ENCODE measurements at regions not wholly inside any gene's neighbourhood (a gene's known extent, or its start where the extent isn't known, plus 50 kb on each side); places are given as distances from the start of the nearest gene placed in this dataset.

GRCh38 chr12:46507766-46508165 lies 135.2 kb upstream of the SLC38A2 start:
- H3K4me3 Mint-ChIP-seq: no peak overlapping the region
- ATAC-seq: no peak
- no peak for DNase-seq

GRCh38 chr12:46506961-46507360 lies 134.4 kb upstream of the SLC38A2 start:
- Mint-ChIP-seq H3K4me3 (no peak overlapping the region), H3K27ac (no peak overlapping the region), H3K27me3 (no peaks in the 10 kb centered on the region), H3K4me1 (peaks cover 9% of the 10 kb centered on the region), H3K36me3 (peaks cover 62% of the 10 kb centered on the region), H3K9me3 (ENCODE audit: low read depth) (peaks cover 45% of the 10 kb centered on the region)
- no peak for DNase-seq
- CTCF ChIA-PET: no interaction called here
- ATAC-seq: no peak

More at GRCh38 chr12:46507766-46508165, 135.2 kb upstream of the SLC38A2 start:
- H3K9me3 Mint-ChIP-seq (ENCODE audit: low read depth): peaks cover 49% of the 10 kb centered on the region
- peaks cover 7% of the 10 kb centered on the region for H3K4me1 Mint-ChIP-seq
- H3K36me3 Mint-ChIP-seq: peaks cover 63% of the 10 kb centered on the region
- CTCF ChIA-PET: no interaction called here
- H3K27me3 Mint-ChIP-seq: no peaks in the 10 kb centered on the region
- H3K27ac Mint-ChIP-seq: no peak overlapping the region

- Mint-ChIP-seq H3K4me3 (no peak overlapping the region), H3K9me3 (ENCODE audit: low read depth) (peaks cover 45% of the 10 kb centered on the region), H3K27me3 (no peaks in the 10 kb centered on the region), H3K4me1 (peaks cover 9% of the 10 kb centered on the region), H3K27ac (no peak overlapping the region), H3K36me3 (peaks cover 60% of the 10 kb centered on the region)
- DNase-seq: no peak
- no peak for ATAC-seq
- CTCF ChIA-PET: no interaction called here
Measured at GRCh38 chr12:46506198-46506597, 133.6 kb upstream of the SLC38A2 start.

DNA sequence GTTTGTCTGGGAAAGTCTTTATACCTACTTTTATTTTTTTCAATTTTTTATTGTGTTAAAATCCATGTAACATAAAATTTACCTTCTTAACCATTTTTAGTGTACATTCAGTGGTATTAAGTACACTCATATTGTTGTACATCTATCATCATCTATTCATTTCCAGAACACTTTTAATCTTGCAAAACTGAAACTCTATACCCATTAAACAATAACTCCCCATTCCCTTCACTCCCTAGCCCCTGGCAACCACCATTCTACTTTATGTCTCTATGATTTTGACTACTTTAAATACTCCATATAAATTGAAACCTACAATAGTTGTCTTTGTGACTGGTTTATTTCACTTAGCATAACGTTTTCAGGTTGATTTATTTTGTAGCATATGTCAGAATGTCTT lies 131.9 kb upstream of the SLC38A2 start:
- peaks cover 10% of the 10 kb centered on the region for H3K4me1 Mint-ChIP-seq
- ATAC-seq (no peak), DNase-seq (no peak)
- H3K4me3 Mint-ChIP-seq: no peak overlapping the region
- peaks cover 33% of the 10 kb centered on the region for H3K9me3 Mint-ChIP-seq (ENCODE audit: low read depth)
- CTCF ChIA-PET: interaction anchor here (1.0 kb wide), 1 partner anchor 12 kb away, joined by 3 read pairs; no protein-coding TSS in a partner anchor
- H3K27me3 Mint-ChIP-seq: no peaks in the 10 kb centered on the region
- H3K36me3 Mint-ChIP-seq: peaks cover 54% of the 10 kb centered on the region
- no peak overlapping the region for H3K27ac Mint-ChIP-seq

GRCh38 chr12:46503637-46504175 lies 131.1 kb upstream of the SLC38A2 start:
- peaks cover 33% of the 10 kb centered on the region for H3K9me3 Mint-ChIP-seq (ENCODE audit: low read depth)
- peaks cover 10% of the 10 kb centered on the region for H3K4me1 Mint-ChIP-seq
- no peak overlapping the region for H3K4me3 Mint-ChIP-seq

GRCh38 chr12:46500673-46501072 lies 128.1 kb upstream of the SLC38A2 start:
- CTCF ChIA-PET: no interaction called here
- ATAC-seq: no peak
- DNase-seq: no peak
- Mint-ChIP-seq H3K27ac (no peak overlapping the region), H3K9me3 (ENCODE audit: low read depth) (peaks cover 18% of the 10 kb centered on the region), H3K4me1 (peaks cover 6% of the 10 kb centered on the region), H3K4me3 (no peak overlapping the region), H3K27me3 (no peaks in the 10 kb centered on the region), H3K36me3 (peaks cover 34% of the 10 kb centered on the region)

More at GRCh38 chr12:46503637-46504175, 131.1 kb upstream of the SLC38A2 start:
- Mint-ChIP-seq H3K27me3 (no peaks in the 10 kb centered on the region), H3K36me3 (peaks cover 54% of the 10 kb centered on the region), H3K27ac (no peak overlapping the region)
- no peak for ATAC-seq
- CTCF ChIA-PET: interaction anchor here (1.0 kb wide), 1 partner anchor 13 kb away, joined by 3 read pairs; no protein-coding TSS in a partner anchor
- DNase-seq: no peak

- Mint-ChIP-seq H3K4me3 (no peak overlapping the region), H3K4me1 (peaks cover 6% of the 10 kb centered on the region), H3K9me3 (ENCODE audit: low read depth) (peaks cover 13% of the 10 kb centered on the region), H3K27me3 (no peaks in the 10 kb centered on the region), H3K27ac (no peak overlapping the region), H3K36me3 (peaks cover 28% of the 10 kb centered on the region)
- ATAC-seq (no peak), DNase-seq (no peak)
- CTCF ChIA-PET: no interaction called here
Measured at GRCh38 chr12:46499901-46500300, 127.3 kb upstream of the SLC38A2 start.

DNA sequence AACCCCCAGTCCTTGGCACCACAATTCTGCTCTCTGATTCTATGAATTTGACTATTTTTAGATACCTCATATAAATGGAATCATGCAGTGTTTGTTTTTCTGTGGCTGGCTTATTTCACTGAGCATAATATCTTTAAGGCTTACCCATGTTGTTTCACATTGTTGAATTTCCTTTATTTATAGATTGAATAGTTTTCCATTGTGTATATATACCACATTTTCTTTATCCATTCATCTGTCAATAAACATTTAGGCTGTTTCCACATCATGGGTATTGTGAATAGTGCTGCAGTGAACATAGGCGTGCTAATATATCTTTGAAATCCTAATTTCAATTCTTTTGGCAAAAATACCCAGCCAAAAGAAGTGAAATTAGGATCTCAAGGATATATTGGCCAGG lies 126.7 kb upstream of the SLC38A2 start:
- H3K9me3 Mint-ChIP-seq (ENCODE audit: low read depth): peaks cover 11% of the 10 kb centered on the region
- DNase-seq (no peak), ATAC-seq (no peak)
- no peak overlapping the region for H3K27ac Mint-ChIP-seq
- peaks cover 25% of the 10 kb centered on the region for H3K36me3 Mint-ChIP-seq
- no peak overlapping the region for H3K4me3 Mint-ChIP-seq
- H3K27me3 Mint-ChIP-seq: no peaks in the 10 kb centered on the region
- peaks cover 5% of the 10 kb centered on the region for H3K4me1 Mint-ChIP-seq
- CTCF ChIA-PET: no interaction called here

DNA sequence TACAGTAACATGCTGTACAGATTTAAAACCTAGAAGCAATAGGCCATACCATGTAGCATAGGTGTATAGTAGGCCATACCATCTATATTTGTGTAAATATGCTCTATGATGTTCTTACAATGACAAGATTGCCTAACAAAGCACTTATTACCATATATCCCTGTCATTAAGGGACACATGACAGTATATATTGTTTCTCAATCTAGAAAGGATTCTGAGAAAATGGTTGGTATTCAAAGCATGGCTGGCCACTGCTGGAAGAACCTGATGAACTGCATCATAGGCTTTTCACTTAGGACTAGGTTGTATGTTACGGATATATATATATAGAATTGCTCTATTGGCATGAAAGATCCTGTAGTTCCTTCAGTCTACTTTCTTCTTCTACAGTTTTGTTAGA lies 125.2 kb upstream of the SLC38A2 start:
- ATAC-seq (no peak), DNase-seq (no peak)
- no peak overlapping the region for H3K27ac Mint-ChIP-seq
- no peak overlapping the region for H3K4me3 Mint-ChIP-seq
- CTCF ChIA-PET: no interaction called here
- H3K4me1 Mint-ChIP-seq: peaks cover 2% of the 10 kb centered on the region
- no peaks in the 10 kb centered on the region for H3K27me3 Mint-ChIP-seq
- H3K9me3 Mint-ChIP-seq (ENCODE audit: low read depth): peaks cover 4% of the 10 kb centered on the region
- H3K36me3 Mint-ChIP-seq: peaks cover 17% of the 10 kb centered on the region

DNA sequence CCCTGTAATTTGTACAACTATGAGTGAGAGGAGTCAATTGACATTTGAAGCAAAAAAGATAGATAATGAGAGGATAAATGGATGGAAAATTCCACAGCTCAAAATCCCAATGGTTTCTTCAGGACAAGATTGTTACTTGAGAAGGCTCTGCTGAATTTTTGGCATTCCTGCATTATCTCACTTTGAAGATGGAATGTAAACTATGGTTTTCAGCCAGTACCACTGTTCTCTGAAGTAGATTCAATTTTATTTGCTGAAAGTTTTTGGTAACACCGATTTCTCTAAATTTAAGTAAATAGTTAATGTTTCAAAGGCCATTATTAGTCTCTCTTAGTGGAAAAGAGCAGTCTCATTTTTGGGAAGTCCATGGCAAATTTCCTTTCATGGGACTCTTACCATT lies 121.9 kb upstream of the SLC38A2 start:
- Mint-ChIP-seq H3K27me3 (no peaks in the 10 kb centered on the region), H3K36me3 (peaks cover 4% of the 10 kb centered on the region), H3K27ac (no peak overlapping the region), H3K9me3 (ENCODE audit: low read depth) (no peaks in the 10 kb centered on the region), H3K4me3 (no peak overlapping the region), H3K4me1 (no peaks in the 10 kb centered on the region)
- CTCF ChIA-PET: no interaction called here
- no peak for DNase-seq
- no peak for ATAC-seq

DNA sequence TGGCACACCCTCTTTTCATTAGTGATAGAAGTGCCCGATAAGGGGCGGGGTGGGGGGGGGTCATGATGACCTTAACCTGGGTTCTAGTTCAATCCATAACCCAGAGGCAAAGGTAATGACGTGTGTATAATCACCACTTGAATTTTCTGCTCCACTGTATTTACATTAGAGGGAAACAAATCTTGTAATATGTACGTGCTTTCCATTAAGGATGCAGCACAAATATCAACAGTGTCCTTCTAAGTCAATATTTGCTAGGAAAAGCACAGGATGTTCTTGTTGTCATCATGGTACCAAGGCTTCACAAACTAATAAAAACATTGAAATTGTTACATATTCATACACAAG lies 121.2 kb upstream of the SLC38A2 start:
- no peak for DNase-seq
- Mint-ChIP-seq H3K9me3 (ENCODE audit: low read depth) (no peaks in the 10 kb centered on the region), H3K4me3 (no peak overlapping the region), H3K36me3 (peaks cover 4% of the 10 kb centered on the region), H3K4me1 (no peaks in the 10 kb centered on the region), H3K27ac (no peak overlapping the region), H3K27me3 (no peaks in the 10 kb centered on the region)
- no peak for ATAC-seq
- CTCF ChIA-PET: no interaction called here

- Mint-ChIP-seq H3K27ac (no peak overlapping the region), H3K4me1 (no peaks in the 10 kb centered on the region), H3K36me3 (peaks cover 4% of the 10 kb centered on the region), H3K27me3 (no peaks in the 10 kb centered on the region), H3K9me3 (ENCODE audit: low read depth) (no peaks in the 10 kb centered on the region), H3K4me3 (no peak overlapping the region)
- CTCF ChIA-PET: no interaction called here
- DNase-seq (no peak), ATAC-seq (no peak)
Measured at GRCh38 chr12:46493150-46493833, 120.7 kb upstream of the SLC38A2 start.

- no peaks in the 10 kb centered on the region for H3K27me3 Mint-ChIP-seq
- no peaks in the 10 kb centered on the region for H3K4me1 Mint-ChIP-seq
- no peak for DNase-seq
- CTCF ChIA-PET: interaction anchor here (1.6 kb wide), 1 partner anchor 38 kb away, joined by 3 read pairs; no protein-coding TSS in a partner anchor
- H3K27ac Mint-ChIP-seq: no peak overlapping the region
- peaks cover 4% of the 10 kb centered on the region for H3K36me3 Mint-ChIP-seq
- no peaks in the 10 kb centered on the region for H3K9me3 Mint-ChIP-seq (ENCODE audit: low read depth)
- no peak for ATAC-seq
- H3K4me3 Mint-ChIP-seq: no peak overlapping the region
Measured at GRCh38 chr12:46492471-46493085, 120.0 kb upstream of the SLC38A2 start.

DNA sequence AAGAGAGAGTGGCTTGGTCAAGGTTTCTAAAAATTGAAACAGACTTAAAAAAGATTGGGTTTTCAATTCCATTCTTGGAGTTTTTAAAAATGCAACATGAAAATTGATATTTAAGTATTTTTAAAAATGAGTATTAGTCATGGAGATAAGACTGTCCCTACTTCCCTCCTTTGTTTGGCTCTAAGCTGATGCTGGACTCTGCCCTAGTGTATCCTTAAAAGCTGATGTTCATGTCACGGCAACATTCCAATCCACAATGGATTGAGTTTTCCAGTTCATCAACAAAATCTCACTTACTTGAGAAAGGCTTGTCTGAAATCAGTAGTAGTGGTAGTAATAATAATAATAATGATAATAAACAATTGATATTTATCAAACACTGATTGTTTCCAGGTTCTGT lies 119.0 kb upstream of the SLC38A2 start:
- no peaks in the 10 kb centered on the region for H3K27me3 Mint-ChIP-seq
- no peak overlapping the region for H3K4me3 Mint-ChIP-seq
- H3K4me1 Mint-ChIP-seq: no peaks in the 10 kb centered on the region
- H3K36me3 Mint-ChIP-seq: peaks cover 4% of the 10 kb centered on the region
- no peak overlapping the region for H3K27ac Mint-ChIP-seq
- H3K9me3 Mint-ChIP-seq (ENCODE audit: low read depth): no peaks in the 10 kb centered on the region
- ATAC-seq (no peak), DNase-seq (no peak)
- CTCF ChIA-PET: interaction anchor here (1.6 kb wide), 1 partner anchor 39 kb away, joined by 3 read pairs; no protein-coding TSS in a partner anchor
